GM21390 (cell line): ENCODE measurements at regions not wholly inside any gene's neighbourhood (a gene's known extent, or its start where the extent isn't known, plus 50 kb on each side); places are given as distances from the start of the nearest gene placed in this dataset.

Experiments used
- ATAC-seq: cut with Tn5 transposase; IDR thresholded peaks from one replicate; pipeline ENCODE4 v1.9.1; 2021; ENCODE audit not compliant: unreplicated experiment

GRCh38 chr1:23615852-23616251 lies 56.6 kb upstream of the ID3 start:
- no peak for ATAC-seq

GRCh38 chr1:23615423-23615822 lies 56.1 kb upstream of the ID3 start:
- no peak for ATAC-seq

- no peak for ATAC-seq
These were observed 54.8 kb upstream of the ID3 start for GRCh38 chr1:23614032-23614660.

GRCh38 chr1:23613191-23614031 lies 54.1 kb upstream of the ID3 start:
- no peak for ATAC-seq

- no peak for ATAC-seq
These were observed 52.5 kb upstream of the ID3 start for GRCh38 chr1:23611601-23612327.

GRCh38 chr1:23610677-23611076 lies 51.4 kb upstream of the ID3 start:
- no peak for ATAC-seq

- ATAC-seq: no peak
These were observed 50.7 kb upstream of the ID3 start for GRCh38 chr1:23609971-23610370.
